Activated T-cell treated with anti-CD3 and anti-CD28 coated beads for 24 hours (primary cell): ENCODE measurements at regions not wholly inside any gene's neighbourhood (a gene's known extent, or its start where the extent isn't known, plus 50 kb on each side); places are given as distances from the start of the nearest gene placed in this dataset.
"Not testable (repeated sequence)": the region's sequence is repeated elsewhere in the genome, so short reads cannot be mapped to it uniquely, and the experiment has no call there.

Experiments used
- DNase-seq: peaks from one replicate; pipeline ENCODE4 v3.0.0-alpha.2; 2020; ENCODE audit warnings: low read depth

DNA sequence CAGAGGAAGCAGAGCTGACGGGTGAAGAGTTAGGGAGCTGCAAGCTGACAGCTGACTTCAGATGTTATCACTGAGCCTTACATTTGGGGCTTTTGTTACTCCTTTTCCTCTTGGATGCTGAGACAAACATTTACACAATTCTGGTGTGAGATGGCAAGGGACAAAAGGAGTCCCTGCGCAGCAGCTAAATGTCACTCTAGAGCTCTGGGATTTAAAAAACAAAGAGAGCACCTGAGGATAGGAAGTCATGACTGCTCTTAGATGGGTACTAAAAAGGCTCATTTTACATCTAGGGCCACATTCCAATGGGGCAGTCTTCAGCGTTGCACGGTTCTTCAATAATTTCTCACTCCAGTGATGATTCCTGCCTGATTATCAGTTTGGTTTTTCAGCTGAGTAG lies 204.5 kb downstream of the RAB38 start:
- DNase-seq, result no peak

DNA sequence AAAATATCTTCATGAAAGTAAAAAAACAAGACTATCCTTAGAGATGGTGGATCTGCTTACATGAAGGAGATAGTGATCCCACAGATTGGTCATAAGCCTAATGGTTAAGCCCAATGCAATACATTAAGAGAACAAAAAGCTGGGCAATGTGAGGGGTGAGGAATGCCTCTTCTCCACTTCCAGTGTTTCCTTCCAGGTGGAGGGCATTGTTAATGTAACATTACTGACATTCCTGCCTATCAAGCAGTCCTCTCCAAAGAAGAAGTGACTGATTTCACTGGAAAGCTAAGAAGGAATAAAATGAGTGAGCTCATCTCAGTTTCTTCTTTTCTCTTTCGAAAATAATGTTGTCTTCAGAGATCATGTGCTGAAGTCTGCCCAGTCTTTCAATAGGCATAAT lies 207.8 kb downstream of the RAB38 start:
- DNase-seq, result no peak

- DNase-seq, result no peak
Observed at GRCh38 chr11:87966694-87967093, 208.5 kb downstream of the RAB38 start.

GRCh38 chr11:87966216-87966615 lies 209.0 kb downstream of the RAB38 start:
- DNase-seq, result no peak

DNA sequence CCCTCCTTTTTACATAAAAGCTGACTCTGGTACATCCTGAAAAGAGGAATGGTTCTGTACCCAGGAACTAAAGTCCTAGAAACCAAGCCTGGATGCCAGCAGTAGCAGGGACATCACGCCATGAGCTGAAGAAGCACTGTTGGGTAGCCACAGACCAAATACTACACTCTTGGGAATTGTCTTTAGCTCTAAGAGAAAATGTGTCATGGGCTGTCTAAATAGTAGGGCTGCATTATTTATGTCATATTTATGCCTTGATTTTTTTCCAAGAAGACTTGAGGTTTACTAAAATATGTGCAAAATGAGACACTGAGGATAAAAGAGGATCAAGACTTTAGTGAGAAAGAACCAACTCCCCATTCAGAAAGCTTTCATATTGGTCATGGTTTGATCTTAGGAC lies 213.6 kb downstream of the RAB38 start:
- no peak for DNase-seq

- DNase-seq, result no peak
Observed at GRCh38 chr11:87957961-87958360, 217.3 kb downstream of the RAB38 start.

- no peak for DNase-seq
Observed at GRCh38 chr11:87954476-87954875, 220.8 kb downstream of the RAB38 start.

GRCh38 chr11:87942786-87943185 lies 232.5 kb downstream of the RAB38 start:
- DNase-seq, result no peak

DNA sequence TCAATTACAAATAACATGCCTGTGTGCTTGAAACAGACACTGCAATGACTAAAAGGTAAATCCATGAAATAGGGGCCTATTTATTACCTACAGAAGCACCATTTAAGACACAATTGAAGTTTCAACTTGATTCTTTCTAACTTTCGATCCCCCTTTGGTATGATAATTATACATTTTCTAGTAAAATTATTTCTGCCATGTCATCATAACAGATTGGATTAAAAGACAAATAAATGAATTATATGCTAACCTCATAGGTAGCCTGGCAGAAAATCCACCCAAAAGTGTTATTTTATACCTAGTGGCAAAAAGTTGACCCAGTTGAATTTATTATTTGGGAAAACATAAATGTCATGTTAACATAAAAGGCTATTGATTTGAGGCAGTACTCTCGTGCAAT lies 241.1 kb downstream of the RAB38 start:
- no peak for DNase-seq

- DNase-seq, result no peak
Observed at GRCh38 chr11:87926250-87926970, 248.8 kb downstream of the RAB38 start.

GRCh38 chr11:87924125-87924524 lies 251.1 kb downstream of the RAB38 start:
- DNase-seq, result no peak

GRCh38 chr11:87917111-87917510 lies 258.1 kb downstream of the RAB38 start:
- no peak for DNase-seq

GRCh38 chr11:87909178-87909577 lies 266.1 kb downstream of the RAB38 start:
- DNase-seq, result no peak

DNA sequence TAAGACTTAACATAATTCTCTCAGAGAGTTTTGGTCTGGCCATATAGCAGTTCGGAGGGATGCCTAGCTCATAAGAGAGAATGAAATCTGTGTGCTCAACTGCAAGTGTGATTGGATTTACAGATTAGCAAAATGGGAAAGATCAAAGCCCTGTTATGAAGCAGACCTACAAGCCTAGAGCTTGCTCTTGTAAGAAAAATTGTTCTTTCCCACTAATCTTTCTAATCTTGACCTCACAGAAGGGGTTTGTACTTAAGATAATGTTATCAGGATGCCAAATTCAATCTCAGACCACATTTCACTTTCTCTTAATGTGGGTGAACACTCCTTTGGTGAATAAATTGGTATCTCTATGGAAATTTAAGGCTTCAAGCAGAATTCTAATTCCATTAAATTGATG lies 267.2 kb downstream of the RAB38 start:
- no peak for DNase-seq

- DNase-seq, result no peak
Observed at GRCh38 chr11:87903345-87903744, 271.9 kb downstream of the RAB38 start.

- DNase-seq, result no peak
Observed at GRCh38 chr11:87901341-87901740, 273.9 kb downstream of the RAB38 start.

DNA sequence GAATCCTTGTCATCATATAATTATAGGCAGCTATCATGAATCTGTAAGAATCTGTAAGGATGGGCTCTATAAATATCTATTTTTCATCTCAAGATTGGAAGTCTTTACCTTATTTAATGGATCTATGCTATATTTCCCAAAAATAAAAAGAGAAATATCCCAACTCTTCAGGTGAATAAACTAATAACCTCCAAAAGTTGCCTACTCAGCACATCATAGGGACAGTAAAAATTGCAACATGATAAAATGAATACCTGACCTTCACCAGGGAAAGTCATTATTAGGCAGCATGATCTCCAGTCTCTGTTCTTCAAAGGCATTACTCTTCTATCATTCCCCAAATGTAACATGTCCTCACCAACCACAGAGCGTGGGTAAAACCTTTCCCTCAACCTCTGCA lies 277.3 kb downstream of the RAB38 start:
- DNase-seq, result no peak

- no peak for DNase-seq
Observed at GRCh38 chr11:87897071-87897470, 278.2 kb downstream of the RAB38 start.

GRCh38 chr11:87894961-87895360 lies 280.3 kb downstream of the RAB38 start:
- DNase-seq, result no peak

GRCh38 chr11:87892291-87892690 lies 283.0 kb downstream of the RAB38 start:
- no peak for DNase-seq

DNA sequence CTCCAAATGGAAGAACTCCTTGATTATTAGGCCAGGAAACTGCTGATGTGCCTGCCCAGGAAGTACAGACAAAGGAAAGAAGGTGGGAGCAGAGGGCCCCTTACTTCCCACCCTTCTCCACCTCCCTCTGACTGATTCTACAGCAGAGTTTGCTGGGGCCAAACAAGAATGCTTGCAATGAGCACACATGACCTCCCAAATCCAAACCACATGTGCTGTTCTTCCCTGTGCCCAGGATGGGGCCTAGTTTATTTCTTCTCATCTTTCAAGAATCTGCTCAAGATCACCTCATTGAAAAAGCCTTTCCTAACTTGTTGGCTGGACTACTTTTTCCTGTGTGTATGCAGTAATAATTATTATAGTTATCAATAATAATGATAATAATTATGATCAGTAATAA lies 286.1 kb downstream of the RAB38 start:
- DNase-seq, result no peak

DNA sequence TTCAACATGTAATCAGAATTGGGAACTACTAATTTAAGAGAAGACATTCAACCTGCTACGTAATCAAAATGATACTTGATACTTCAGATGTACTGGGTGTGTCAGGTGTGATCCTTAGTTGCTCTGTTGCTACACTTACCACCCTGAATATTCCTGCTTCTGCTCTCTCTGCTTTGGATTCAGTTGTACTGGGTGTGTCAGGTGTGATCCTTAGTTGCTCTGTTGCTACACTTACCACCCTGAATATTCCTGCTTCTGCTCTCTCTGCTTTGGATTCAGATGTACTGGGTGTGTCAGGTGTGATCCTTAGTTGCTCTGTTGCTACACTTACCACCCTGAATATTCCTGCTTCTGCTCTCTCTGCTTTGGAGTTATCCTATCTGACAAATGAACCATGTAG lies 290.2 kb downstream of the RAB38 start:
- DNase-seq, result not testable (repeated sequence)

GRCh38 chr11:87879118-87879517 lies 296.1 kb downstream of the RAB38 start:
- no peak for DNase-seq

DNA sequence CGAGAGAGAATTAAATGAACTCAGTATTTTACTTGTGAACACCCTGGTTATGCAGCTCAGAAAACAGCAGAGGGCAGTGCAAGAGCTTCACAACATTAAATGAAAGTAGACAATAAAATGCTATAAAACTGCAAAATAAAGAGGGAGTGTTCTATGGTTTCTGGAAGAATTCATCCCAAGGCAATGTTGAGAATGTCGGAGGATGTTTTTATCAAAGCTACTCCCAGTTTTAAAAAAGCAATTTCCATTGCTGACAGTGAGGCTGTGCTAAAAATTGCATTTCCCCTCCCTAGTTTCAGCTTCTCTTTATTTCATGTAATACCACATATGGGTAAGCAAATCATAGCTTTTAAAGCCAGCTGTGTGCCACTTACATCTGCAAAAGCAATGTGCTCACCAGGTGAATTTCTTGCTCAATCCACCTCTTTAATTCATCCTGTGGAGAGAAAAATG lies 296.8 kb downstream of the RAB38 start:
- no peak for DNase-seq
